ENCODE measurements at regions not wholly inside any gene's neighbourhood (a gene's known extent, or its start where the extent isn't known, plus 50 kb on each side); places are given as distances from the start of the nearest gene placed in this dataset.
"Not testable (repeated sequence)": the region's sequence is repeated elsewhere in the genome, so short reads cannot be mapped to it uniquely, and the experiment has no call there.

DNA sequence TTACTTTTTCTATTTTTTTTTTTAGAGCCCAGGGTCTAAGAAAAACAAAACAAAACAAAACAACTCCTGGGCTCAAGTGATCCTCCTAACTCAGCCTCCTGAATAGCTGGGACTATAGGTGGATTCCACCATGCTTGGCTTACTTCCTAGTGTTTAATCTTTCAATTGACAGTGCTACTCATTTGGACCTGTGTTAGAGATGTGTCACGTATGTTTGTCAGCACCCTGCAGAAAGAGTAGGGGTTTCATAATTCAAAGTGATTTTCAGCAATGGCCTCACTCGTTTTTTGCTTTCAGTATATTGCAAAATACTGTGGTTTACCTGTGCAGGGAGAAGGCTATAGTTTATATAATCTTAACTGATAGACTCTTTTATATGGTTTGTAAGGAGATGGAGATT lies 71.6 kb upstream of the TEX13D start:
- CTCF ChIA-PET = no interaction called here
- POLR2A ChIA-PET (ENCODE audit: low non-redundant PET) = no interaction called here
- H3K27ac ChIP-seq = no peak overlapping the region
- no peak for TF ChIP-seq CTCF (conservative IDR thresholded peaks at IDR 0.05; ENCODE audit: low read depth)
- DNase-seq (ENCODE audit: low spot score) = no peak

- CTCF ChIA-PET = no interaction called here
- DNase-seq (ENCODE audit: low spot score) = no peak
- no peak overlapping the region for H3K27ac ChIP-seq
- TF ChIP-seq CTCF (conservative IDR thresholded peaks at IDR 0.05; ENCODE audit: low read depth) = no peak
- POLR2A ChIA-PET (ENCODE audit: low non-redundant PET) = no interaction called here
Observed at GRCh38 chrX:124263743-124264142, 68.7 kb upstream of the TEX13D start.

- ChIA-PET CTCF (no interaction called here), POLR2A (ENCODE audit: low non-redundant PET) (no interaction called here)
- no peak overlapping the region for H3K27ac ChIP-seq
- DNase-seq (ENCODE audit: low spot score) = no peak
- no peak for TF ChIP-seq CTCF (conservative IDR thresholded peaks at IDR 0.05; ENCODE audit: low read depth)
Observed at GRCh38 chrX:124268099-124268498, 64.4 kb upstream of the TEX13D start.

DNA sequence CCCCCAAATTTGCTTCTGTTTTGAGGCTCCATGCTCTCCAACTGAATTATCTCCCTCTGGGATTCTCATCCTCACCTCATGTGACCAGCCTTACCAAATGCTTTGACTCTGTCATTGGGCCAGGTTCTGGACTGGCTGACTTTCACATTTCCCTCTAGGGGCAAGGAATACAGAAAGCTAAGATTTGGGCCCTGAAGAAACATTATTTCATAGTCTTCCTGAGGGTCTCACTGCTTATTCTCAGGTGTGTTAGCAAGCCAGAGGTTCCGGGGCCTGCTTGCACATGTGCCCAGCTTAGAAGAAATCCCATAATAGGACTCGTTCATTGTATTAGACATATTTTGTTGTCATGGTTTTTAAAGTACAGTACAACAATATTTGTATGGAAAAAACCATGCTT lies 62.6 kb upstream of the TEX13D start:
- TF ChIP-seq CTCF (conservative IDR thresholded peaks at IDR 0.05; ENCODE audit: low read depth) = no peak

GRCh38 chrX:124271599-124271998 lies 60.9 kb upstream of the TEX13D start:
- POLR2A ChIA-PET (ENCODE audit: low non-redundant PET); DNase-seq (ENCODE audit: low spot score); H3K27ac ChIP-seq; CTCF ChIA-PET: not testable (repeated sequence)

More for the DNA sequence above, 62.6 kb upstream of the TEX13D start:
- DNase-seq (ENCODE audit: low spot score) = no peak
- H3K27ac ChIP-seq = no peak overlapping the region
- CTCF ChIA-PET = no interaction called here
- POLR2A ChIA-PET (ENCODE audit: low non-redundant PET) = no interaction called here

- no peak for DNase-seq (ENCODE audit: low spot score)
- ChIA-PET CTCF (no interaction called here), POLR2A (ENCODE audit: low non-redundant PET) (no interaction called here)
- H3K27ac ChIP-seq = no peak overlapping the region
- TF ChIP-seq CTCF (conservative IDR thresholded peaks at IDR 0.05; ENCODE audit: low read depth) = no peak
Observed at GRCh38 chrX:124272370-124272982, 60.0 kb upstream of the TEX13D start.

DNA sequence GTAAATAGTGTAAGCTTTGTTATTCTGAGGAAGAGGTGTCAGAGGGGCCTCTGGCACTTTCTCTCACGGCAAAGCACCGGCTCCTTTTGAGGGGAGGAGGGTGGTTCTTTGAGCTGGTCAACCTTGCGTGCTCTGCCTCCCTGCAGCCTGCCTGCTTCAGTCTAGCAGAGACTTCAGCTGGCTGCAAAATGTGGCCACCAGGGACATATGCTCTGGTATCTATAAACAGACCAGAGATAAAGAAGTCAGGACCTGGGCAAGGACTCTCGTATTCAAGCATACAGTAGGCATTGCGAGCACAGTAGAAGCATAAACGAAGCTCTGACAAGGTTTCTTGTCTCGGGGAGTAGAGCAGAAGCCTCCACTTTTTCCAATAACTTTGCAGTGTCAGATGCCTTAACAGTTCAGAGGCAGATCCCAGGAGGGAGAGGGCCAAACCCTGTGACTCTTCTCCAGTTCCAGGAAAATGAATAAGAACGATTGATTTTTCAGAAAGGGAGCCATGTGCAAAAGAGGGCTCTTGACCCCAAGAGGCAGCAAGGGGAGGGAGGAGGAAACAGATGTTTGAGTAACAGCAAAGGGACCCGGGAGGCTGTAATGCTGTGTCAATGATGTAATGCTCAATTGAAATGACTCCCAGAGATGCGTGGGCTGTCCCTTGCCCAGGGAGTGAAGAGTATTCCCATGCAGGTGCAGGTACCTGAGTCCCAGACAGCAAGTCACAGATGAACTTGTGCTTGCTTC lies 57.9 kb upstream of the TEX13D start:
- TF ChIP-seq CTCF (conservative IDR thresholded peaks at IDR 0.05; ENCODE audit: low read depth) = no peak
- ChIA-PET POLR2A (ENCODE audit: low non-redundant PET) (no interaction called here), CTCF (no interaction called here)
- DNase-seq (ENCODE audit: low spot score) = no peak
- H3K27ac ChIP-seq = no peak overlapping the region

Measured in RWPE1 (cell line).